ENCODE measurements at regions not wholly inside any gene's neighbourhood (a gene's known extent, or its start where the extent isn't known, plus 50 kb on each side); places are given as distances from the start of the nearest gene placed in this dataset.

DNA sequence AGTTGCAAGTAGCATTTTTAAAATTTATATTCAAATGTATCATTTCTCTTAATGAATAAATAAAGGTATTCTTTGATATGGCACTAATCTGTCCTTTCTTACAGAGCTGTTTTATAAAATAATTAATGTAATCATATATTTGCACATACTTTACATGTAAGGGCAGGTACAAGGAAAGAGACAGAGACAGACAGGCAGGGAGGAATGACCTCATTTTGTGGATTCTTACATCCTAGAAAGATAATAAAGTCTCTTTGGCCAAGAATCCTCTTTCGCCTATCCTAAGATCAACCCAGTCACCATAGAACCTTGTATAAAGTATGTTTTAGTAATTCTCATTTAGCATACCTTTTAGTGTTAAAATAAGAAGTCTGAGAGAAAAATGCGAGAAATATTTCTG lies 98.5 kb upstream of the CTSO start (continued):
- TF ChIP-seq EZH2phosphoT487 (IDR thresholded peaks at IDR 0.05; ENCODE audit: borderline replicate concordance) (no peak), CBX3 (IDR thresholded peaks at IDR 0.05; ENCODE audit: low read depth) (no peak)

DNA sequence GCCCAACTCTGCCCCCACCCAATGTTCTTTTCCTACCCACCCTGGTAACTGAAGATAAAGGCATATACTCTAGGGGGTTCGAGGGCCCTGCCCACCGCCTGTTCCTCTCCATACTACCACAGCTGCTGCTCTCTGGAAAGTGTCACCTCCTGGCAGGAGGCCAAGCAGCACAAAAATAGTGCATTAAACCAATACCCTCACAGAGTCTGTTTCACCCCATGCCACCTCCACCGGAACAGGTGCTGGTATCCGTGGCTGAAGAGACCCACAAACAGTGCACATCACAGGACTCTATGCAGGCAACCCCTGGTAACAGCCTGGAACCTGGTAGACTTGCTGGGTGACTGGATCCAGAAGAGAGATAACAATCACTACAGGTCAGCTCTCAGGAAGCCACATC lies 85.1 kb upstream of the CTSO start:
- Histone ChIP-seq H3K9ac (ENCODE audit: low read length) (no peak overlapping the region), H3K4me1 (ENCODE audit: control insufficient read depth in 1 of 2, insufficient read depth in 2 of 2, low read length in 2 of 2) (no peaks in the 10 kb centered on the region), H3K27me3 (ENCODE audit: insufficient read depth, low read length) (no peaks in the 10 kb centered on the region), H3K9me3 (ENCODE audit: control insufficient read depth in 1 of 2, insufficient read depth in 1 of 2, low read depth in 1 of 2, low read length in 2 of 2) (no peaks in the 10 kb centered on the region), H3K9me2 (ENCODE audit: insufficient read depth) (no peaks in the 10 kb centered on the region), H3K4me3 (replicated peaks in 1 of 2; ENCODE audit: low read depth in 1 of 2, low read length in 2 of 2) (no peak overlapping the region), H3K27ac (ENCODE audit: low read depth, low read length) (no peak overlapping the region), H2AFZ (ENCODE audit: low read depth, low read length, poor library complexity, severe bottlenecking) (no peak overlapping the region), H3K4me2 (ENCODE audit: low read length) (no peak overlapping the region), H4K20me1 (ENCODE audit: insufficient read depth) (no peaks in the 10 kb centered on the region), H3K79me2 (ENCODE audit: insufficient read depth, low read length) (no peaks in the 10 kb centered on the region), H3K36me3 (ENCODE audit: control insufficient read depth in 1 of 2, insufficient read depth in 2 of 2, low read length in 2 of 2) (no peaks in the 10 kb centered on the region)
- no peak for ATAC-seq
- TF ChIP-seq ZNF274 (IDR thresholded peaks at IDR 0.05; ENCODE audit: low read depth, low read length) (no peak), RAD21 (IDR thresholded peaks at IDR 0.05; ENCODE audit: low read depth) (no peak), SIN3A (IDR thresholded peaks at IDR 0.05; ENCODE audit: low read depth) (no peak), JUND (IDR thresholded peaks at IDR 0.05) (no peak), CBX3 (IDR thresholded peaks at IDR 0.05; ENCODE audit: low read depth) (no peak), TCF7L2 (IDR thresholded peaks at IDR 0.05; ENCODE audit: borderline replicate concordance, extremely low read depth, insufficient read depth, insufficient read length) (no peak), SRF (IDR thresholded peaks at IDR 0.05; ENCODE audit: low read depth) (no peak), SP1 (IDR thresholded peaks at IDR 0.05; ENCODE audit: low read depth) (no peak), EZH2 (IDR thresholded peaks at IDR 0.05) (no peak), EGR1 (IDR thresholded peaks at IDR 0.05; ENCODE audit: low read depth) (no peak), POLR2AphosphoS5 (IDR thresholded peaks at IDR 0.05; ENCODE audit: low read depth, low read length) (no peak), EZH2phosphoT487 (IDR thresholded peaks at IDR 0.05; ENCODE audit: borderline replicate concordance) (no peak), ZFX (IDR thresholded peaks at IDR 0.05) (no peak)
- TF ChIP-seq, protein P1, sequence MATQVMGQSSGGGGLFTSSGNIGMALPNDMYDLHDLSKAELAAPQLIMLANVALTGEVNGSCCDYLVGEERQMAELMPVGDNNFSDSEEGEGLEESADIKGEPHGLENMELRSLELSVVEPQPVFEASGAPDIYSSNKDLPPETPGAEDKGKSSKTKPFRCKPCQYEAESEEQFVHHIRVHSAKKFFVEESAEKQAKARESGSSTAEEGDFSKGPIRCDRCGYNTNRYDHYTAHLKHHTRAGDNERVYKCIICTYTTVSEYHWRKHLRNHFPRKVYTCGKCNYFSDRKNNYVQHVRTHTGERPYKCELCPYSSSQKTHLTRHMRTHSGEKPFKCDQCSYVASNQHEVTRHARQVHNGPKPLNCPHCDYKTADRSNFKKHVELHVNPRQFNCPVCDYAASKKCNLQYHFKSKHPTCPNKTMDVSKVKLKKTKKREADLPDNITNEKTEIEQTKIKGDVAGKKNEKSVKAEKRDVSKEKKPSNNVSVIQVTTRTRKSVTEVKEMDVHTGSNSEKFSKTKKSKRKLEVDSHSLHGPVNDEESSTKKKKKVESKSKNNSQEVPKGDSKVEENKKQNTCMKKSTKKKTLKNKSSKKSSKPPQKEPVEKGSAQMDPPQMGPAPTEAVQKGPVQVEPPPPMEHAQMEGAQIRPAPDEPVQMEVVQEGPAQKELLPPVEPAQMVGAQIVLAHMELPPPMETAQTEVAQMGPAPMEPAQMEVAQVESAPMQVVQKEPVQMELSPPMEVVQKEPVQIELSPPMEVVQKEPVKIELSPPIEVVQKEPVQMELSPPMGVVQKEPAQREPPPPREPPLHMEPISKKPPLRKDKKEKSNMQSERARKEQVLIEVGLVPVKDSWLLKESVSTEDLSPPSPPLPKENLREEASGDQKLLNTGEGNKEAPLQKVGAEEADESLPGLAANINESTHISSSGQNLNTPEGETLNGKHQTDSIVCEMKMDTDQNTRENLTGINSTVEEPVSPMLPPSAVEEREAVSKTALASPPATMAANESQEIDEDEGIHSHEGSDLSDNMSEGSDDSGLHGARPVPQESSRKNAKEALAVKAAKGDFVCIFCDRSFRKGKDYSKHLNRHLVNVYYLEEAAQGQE (IDR thresholded peaks at IDR 0.05; ENCODE audit: low read depth) = no peak
- TF ChIP-seq, protein P2, sequence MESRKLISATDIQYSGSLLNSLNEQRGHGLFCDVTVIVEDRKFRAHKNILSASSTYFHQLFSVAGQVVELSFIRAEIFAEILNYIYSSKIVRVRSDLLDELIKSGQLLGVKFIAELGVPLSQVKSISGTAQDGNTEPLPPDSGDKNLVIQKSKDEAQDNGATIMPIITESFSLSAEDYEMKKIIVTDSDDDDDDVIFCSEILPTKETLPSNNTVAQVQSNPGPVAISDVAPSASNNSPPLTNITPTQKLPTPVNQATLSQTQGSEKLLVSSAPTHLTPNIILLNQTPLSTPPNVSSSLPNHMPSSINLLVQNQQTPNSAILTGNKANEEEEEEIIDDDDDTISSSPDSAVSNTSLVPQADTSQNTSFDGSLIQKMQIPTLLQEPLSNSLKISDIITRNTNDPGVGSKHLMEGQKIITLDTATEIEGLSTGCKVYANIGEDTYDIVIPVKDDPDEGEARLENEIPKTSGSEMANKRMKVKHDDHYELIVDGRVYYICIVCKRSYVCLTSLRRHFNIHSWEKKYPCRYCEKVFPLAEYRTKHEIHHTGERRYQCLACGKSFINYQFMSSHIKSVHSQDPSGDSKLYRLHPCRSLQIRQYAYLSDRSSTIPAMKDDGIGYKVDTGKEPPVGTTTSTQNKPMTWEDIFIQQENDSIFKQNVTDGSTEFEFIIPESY (IDR thresholded peaks at IDR 0.05; ENCODE audit: extremely low read depth, insufficient replicate concordance, low read length) = no peak
- TF ChIP-seq, protein P3, sequence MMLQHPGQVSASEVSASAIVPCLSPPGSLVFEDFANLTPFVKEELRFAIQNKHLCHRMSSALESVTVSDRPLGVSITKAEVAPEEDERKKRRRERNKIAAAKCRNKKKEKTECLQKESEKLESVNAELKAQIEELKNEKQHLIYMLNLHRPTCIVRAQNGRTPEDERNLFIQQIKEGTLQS (IDR thresholded peaks at IDR 0.05) = no peak
- TF ChIP-seq, protein P4, sequence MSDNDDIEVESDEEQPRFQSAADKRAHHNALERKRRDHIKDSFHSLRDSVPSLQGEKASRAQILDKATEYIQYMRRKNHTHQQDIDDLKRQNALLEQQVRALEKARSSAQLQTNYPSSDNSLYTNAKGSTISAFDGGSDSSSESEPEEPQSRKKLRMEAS (IDR thresholded peaks at IDR 0.05) = no peak
- TF ChIP-seq, protein P5, sequence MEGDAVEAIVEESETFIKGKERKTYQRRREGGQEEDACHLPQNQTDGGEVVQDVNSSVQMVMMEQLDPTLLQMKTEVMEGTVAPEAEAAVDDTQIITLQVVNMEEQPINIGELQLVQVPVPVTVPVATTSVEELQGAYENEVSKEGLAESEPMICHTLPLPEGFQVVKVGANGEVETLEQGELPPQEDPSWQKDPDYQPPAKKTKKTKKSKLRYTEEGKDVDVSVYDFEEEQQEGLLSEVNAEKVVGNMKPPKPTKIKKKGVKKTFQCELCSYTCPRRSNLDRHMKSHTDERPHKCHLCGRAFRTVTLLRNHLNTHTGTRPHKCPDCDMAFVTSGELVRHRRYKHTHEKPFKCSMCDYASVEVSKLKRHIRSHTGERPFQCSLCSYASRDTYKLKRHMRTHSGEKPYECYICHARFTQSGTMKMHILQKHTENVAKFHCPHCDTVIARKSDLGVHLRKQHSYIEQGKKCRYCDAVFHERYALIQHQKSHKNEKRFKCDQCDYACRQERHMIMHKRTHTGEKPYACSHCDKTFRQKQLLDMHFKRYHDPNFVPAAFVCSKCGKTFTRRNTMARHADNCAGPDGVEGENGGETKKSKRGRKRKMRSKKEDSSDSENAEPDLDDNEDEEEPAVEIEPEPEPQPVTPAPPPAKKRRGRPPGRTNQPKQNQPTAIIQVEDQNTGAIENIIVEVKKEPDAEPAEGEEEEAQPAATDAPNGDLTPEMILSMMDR (IDR thresholded peaks at IDR 0.05 in 2 of 3, conservative IDR thresholded peaks at IDR 0.05 in 1 of 3; ENCODE audit: borderline replicate concordance in 1 of 3, insufficient read depth in 1 of 3, low read depth in 2 of 3, low read length in 2 of 3) = no peak
- ChIA-PET CTCF (no interaction called here), POLR2A (no interaction called here), RAD21 (ENCODE audit: low non-redundant PET in 1 of 2, low total read pairs in 2 of 2, uncharacterized antibody in 2 of 2, unreplicated experiment in 2 of 2) (no interaction called here)
- DNase-seq (ENCODE audit: low read depth, low spot score) = no peak
- no TSS peak for BruUV-seq (replicated peaks)
- intact Hi-C loops (cut with micrococcal nuclease) = no loop called here

Measured in HCT116 (cell line).